ENCODE measurements at regions not wholly inside any gene's neighbourhood (a gene's known extent, or its start where the extent isn't known, plus 50 kb on each side); places are given as distances from the start of the nearest gene placed in this dataset.

DNA sequence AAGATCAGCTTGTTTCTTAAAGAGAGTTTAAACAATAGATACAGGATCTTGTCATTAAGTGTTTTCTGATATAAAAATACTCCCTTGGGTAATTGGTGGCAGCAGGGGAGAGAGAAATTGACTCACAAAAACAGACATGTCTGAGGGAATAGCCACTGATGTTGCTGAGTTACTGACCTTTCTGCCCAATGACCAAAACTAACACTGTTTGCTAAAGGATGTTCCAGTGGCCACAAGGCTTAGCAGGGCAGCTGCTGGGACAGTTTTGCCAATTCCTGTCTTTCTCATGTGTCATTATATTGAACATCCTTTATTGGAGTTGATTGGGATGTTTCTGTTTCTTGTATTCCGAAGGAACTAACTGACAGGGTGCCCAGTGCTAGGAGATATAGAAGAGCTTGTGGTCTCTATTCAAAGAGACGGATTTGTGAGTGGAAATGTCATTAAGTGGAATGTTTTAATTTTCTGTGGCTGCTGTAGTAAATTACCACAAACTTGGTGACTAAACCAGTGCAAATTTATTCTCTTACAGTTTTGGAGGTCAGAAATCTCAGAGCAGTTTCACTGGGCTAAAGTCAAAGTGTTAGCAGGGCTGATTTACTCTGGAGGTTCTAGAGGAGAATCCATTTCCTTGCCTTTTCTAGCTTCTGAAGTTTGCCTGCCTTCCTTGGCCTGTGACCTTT is 124.8 kb upstream of the RMDN2 start:
- Histone ChIP-seq H3K79me2 (ENCODE audit: insufficient read depth, low read length) (no peaks in the 10 kb centered on the region), H3K36me3 (ENCODE audit: control insufficient read depth in 1 of 2, insufficient read depth in 2 of 2, low read length in 2 of 2) (no peaks in the 10 kb centered on the region), H3K27ac (ENCODE audit: low read depth, low read length) (no peak overlapping the region), H3K27me3 (ENCODE audit: insufficient read depth, low read length) (no peaks in the 10 kb centered on the region), H3K4me3 (replicated peaks in 1 of 2; ENCODE audit: low read depth in 1 of 2, low read length in 2 of 2) (no peak overlapping the region), H3K4me1 (ENCODE audit: control insufficient read depth in 1 of 2, insufficient read depth in 2 of 2, low read length in 2 of 2) (no peaks in the 10 kb centered on the region), H3K4me2 (ENCODE audit: low read length) (no peak overlapping the region), H3K9me3 (ENCODE audit: control insufficient read depth in 1 of 2, insufficient read depth in 1 of 2, low read depth in 1 of 2, low read length in 2 of 2) (no peaks in the 10 kb centered on the region), H3K9ac (ENCODE audit: low read length) (no peak overlapping the region), H3K9me2 (ENCODE audit: insufficient read depth) (no peaks in the 10 kb centered on the region; the same call in 1 of the 2 replicates), H2AFZ (ENCODE audit: low read depth, low read length, poor library complexity, severe bottlenecking) (no peak overlapping the region), H4K20me1 (ENCODE audit: insufficient read depth) (no peaks in the 10 kb centered on the region)
- CTCF ChIA-PET: interaction anchor here (0.6 kb wide), 1 partner anchor 10 kb away, joined by 3 read pairs; no protein-coding TSS in a partner anchor
- POLR2A ChIA-PET: no interaction called here
- DNase-seq (ENCODE audit: low read depth, low spot score) (no peak), ATAC-seq (no peak)
- intact Hi-C loops (cut with micrococcal nuclease): no loop called here
- RAD21 ChIA-PET (ENCODE audit: low non-redundant PET in 1 of 2, low total read pairs in 2 of 2, uncharacterized antibody in 2 of 2, unreplicated experiment in 2 of 2): no interaction called here
- TF ChIP-seq SP1 (IDR thresholded peaks at IDR 0.05; ENCODE audit: low read depth): no peak
- no peak for TF ChIP-seq EGR1 (IDR thresholded peaks at IDR 0.05; ENCODE audit: low read depth)
- no peak for TF ChIP-seq ZFX (IDR thresholded peaks at IDR 0.05)
- TF ChIP-seq FOSL1 (IDR thresholded peaks at IDR 0.05; ENCODE audit: low read depth): no peak
- no peak for TF ChIP-seq TCF7L2 (IDR thresholded peaks at IDR 0.05; ENCODE audit: borderline replicate concordance, extremely low read depth, insufficient read depth, insufficient read length)
- TF ChIP-seq, protein P1, sequence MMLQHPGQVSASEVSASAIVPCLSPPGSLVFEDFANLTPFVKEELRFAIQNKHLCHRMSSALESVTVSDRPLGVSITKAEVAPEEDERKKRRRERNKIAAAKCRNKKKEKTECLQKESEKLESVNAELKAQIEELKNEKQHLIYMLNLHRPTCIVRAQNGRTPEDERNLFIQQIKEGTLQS (IDR thresholded peaks at IDR 0.05): no peak
- no peak for TF ChIP-seq ZBTB33 (IDR thresholded peaks at IDR 0.05; ENCODE audit: extremely low read depth, insufficient replicate concordance, low read length)
- no peak for TF ChIP-seq JUND (IDR thresholded peaks at IDR 0.05)
- no peak for TF ChIP-seq ZNF274 (IDR thresholded peaks at IDR 0.05; ENCODE audit: low read depth, low read length)
- TF ChIP-seq, protein P2, sequence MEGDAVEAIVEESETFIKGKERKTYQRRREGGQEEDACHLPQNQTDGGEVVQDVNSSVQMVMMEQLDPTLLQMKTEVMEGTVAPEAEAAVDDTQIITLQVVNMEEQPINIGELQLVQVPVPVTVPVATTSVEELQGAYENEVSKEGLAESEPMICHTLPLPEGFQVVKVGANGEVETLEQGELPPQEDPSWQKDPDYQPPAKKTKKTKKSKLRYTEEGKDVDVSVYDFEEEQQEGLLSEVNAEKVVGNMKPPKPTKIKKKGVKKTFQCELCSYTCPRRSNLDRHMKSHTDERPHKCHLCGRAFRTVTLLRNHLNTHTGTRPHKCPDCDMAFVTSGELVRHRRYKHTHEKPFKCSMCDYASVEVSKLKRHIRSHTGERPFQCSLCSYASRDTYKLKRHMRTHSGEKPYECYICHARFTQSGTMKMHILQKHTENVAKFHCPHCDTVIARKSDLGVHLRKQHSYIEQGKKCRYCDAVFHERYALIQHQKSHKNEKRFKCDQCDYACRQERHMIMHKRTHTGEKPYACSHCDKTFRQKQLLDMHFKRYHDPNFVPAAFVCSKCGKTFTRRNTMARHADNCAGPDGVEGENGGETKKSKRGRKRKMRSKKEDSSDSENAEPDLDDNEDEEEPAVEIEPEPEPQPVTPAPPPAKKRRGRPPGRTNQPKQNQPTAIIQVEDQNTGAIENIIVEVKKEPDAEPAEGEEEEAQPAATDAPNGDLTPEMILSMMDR (IDR thresholded peaks at IDR 0.05 in 2 of 3, conservative IDR thresholded peaks at IDR 0.05 in 1 of 3; ENCODE audit: borderline replicate concordance in 1 of 3, insufficient read depth in 1 of 3, low read depth in 2 of 3, low read length in 2 of 3): no peak
- TF ChIP-seq POLR2AphosphoS5 (IDR thresholded peaks at IDR 0.05; ENCODE audit: low read depth, low read length): no peak
- no peak for TF ChIP-seq YY1 (IDR thresholded peaks at IDR 0.05; ENCODE audit: extremely low read depth, insufficient replicate concordance, low read depth, low read length)
- TF ChIP-seq SIN3A (IDR thresholded peaks at IDR 0.05; ENCODE audit: low read depth): no peak
- TF ChIP-seq RAD21 (IDR thresholded peaks at IDR 0.05; ENCODE audit: low read depth): no peak
- no peak for TF ChIP-seq REST (IDR thresholded peaks at IDR 0.05; ENCODE audit: low read depth)
- no TSS peak for BruUV-seq (replicated peaks)

Measured in HCT116 (cell line).